Ovary (tissue), 3 donors: ENCODE measurements at regions not wholly inside any gene's neighbourhood (a gene's known extent, or its start where the extent isn't known, plus 50 kb on each side); places are given as distances from the start of the nearest gene placed in this dataset.

Source experiments
- EP300 ChIP-seq: sonication (generic); formaldehyde crosslinking; IDR thresholded peaks from one replicate; pipeline ENCODE4 v1.6.1; 2017; ENCODE audit warnings: antibody characterized with exemption
- POLR2A ChIP-seq: fragments of 450-650 bp; IDR thresholded peaks from one replicate; pipeline ENCODE4 v1.6.1; 2017; ENCODE audit warnings: antibody characterized with exemption, mild to moderate bottlenecking, moderate library complexity
- TF ChIP-seq, protein P1 (sequence below), 3 donors: fragments of 450-650 bp in 2 of 3; fragments of 200-600 bp in 1 of 3; IDR thresholded peaks; one replicate each; pipeline versions ENCODE4 v1.5.1 to v1.8.0; 2016 to 2022; ENCODE audit warnings: antibody characterized with exemption in 3 of 3, mild to moderate bottlenecking in 1 of 3
- donor health status: DM: no; HTN: no; CAD: no.

DNA sequence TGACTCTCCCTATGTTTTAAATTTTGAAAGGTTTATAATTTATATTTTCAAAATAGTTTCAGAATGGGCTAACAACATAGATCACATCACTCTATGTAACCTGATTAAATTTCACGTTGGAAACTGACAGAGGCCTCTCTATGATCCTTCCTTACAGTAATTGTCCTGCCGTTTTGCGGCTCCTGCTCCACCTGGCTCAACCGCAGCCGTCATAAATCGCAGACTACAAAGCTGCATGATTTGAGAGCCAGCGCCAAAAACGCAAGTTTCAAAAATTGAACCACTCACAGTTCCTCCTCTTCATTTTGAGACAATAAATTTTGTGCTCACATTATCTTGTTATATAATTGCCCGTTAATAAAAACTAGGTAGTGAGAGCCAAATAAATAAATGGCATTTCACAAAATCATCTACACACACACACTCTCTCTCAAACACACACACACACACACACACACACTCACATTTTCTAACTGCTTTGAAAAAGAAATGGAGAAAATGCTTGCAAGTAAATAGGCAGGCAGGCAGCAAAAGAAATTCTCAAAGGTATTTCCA, 263.1 kb upstream of the PSMD7 start:
- TF ChIP-seq, protein P1, sequence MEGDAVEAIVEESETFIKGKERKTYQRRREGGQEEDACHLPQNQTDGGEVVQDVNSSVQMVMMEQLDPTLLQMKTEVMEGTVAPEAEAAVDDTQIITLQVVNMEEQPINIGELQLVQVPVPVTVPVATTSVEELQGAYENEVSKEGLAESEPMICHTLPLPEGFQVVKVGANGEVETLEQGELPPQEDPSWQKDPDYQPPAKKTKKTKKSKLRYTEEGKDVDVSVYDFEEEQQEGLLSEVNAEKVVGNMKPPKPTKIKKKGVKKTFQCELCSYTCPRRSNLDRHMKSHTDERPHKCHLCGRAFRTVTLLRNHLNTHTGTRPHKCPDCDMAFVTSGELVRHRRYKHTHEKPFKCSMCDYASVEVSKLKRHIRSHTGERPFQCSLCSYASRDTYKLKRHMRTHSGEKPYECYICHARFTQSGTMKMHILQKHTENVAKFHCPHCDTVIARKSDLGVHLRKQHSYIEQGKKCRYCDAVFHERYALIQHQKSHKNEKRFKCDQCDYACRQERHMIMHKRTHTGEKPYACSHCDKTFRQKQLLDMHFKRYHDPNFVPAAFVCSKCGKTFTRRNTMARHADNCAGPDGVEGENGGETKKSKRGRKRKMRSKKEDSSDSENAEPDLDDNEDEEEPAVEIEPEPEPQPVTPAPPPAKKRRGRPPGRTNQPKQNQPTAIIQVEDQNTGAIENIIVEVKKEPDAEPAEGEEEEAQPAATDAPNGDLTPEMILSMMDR (IDR thresholded peaks at IDR 0.05), result no peak
- no peak for TF ChIP-seq POLR2A
- TF ChIP-seq EP300, result no peak
